Peyer's patch (tissue), 4 donors: ENCODE measurements at regions not wholly inside any gene's neighbourhood (a gene's known extent, or its start where the extent isn't known, plus 50 kb on each side); places are given as distances from the start of the nearest gene placed in this dataset.

Experiments used
- POLR2A ChIP-seq, 2 donors: fragments of 450-650 bp; IDR thresholded peaks; one replicate each; pipeline ENCODE4 v1.5.1; 2017; ENCODE audit warnings: antibody characterized with exemption in 2 of 2, mild to moderate bottlenecking in 2 of 2, moderate library complexity in 2 of 2
- TF ChIP-seq, protein P1 (sequence below), 6 experiments: fragments of 450-650 bp in 4 of 6; fragments of 200-600 bp in 2 of 6; sonication (generic) in 1 of 6; IDR thresholded peaks; one replicate each; pipeline ENCODE4 v1.5.1; 2017 to 2019; ENCODE audit warnings: antibody characterized with exemption in 6 of 6, mild to moderate bottlenecking in 3 of 6, moderate library complexity in 1 of 6

DNA sequence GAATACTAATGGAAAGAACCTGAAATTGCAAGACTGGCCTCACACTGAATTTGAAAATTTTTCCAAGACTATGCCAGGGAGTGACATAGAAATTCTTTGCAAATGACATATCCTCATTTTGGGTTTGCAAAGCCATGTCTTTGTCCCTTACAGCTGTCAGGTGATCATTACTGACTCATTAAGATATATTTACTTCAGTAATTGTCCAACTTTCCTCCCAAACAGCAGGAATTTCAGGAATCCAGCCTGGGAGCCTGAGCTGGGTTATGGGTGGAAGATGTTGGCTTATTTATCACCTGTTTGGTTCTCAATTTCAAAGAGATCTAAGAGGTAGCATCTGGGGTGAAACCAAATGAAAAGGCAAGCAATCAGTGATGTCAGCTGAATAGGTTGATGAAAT, 111.6 kb upstream of the ACP3 start:
- no peak for TF ChIP-seq POLR2A (IDR thresholded peaks at IDR 0.05)
- TF ChIP-seq, protein P1, sequence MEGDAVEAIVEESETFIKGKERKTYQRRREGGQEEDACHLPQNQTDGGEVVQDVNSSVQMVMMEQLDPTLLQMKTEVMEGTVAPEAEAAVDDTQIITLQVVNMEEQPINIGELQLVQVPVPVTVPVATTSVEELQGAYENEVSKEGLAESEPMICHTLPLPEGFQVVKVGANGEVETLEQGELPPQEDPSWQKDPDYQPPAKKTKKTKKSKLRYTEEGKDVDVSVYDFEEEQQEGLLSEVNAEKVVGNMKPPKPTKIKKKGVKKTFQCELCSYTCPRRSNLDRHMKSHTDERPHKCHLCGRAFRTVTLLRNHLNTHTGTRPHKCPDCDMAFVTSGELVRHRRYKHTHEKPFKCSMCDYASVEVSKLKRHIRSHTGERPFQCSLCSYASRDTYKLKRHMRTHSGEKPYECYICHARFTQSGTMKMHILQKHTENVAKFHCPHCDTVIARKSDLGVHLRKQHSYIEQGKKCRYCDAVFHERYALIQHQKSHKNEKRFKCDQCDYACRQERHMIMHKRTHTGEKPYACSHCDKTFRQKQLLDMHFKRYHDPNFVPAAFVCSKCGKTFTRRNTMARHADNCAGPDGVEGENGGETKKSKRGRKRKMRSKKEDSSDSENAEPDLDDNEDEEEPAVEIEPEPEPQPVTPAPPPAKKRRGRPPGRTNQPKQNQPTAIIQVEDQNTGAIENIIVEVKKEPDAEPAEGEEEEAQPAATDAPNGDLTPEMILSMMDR (IDR thresholded peaks at IDR 0.05), result no peak
